Left cardiac atrium (tissue), 4 donors: ENCODE measurements at regions not wholly inside any gene's neighbourhood (a gene's known extent, or its start where the extent isn't known, plus 50 kb on each side); places are given as distances from the start of the nearest gene placed in this dataset.
"Not testable (repeated sequence)": the region's sequence is repeated elsewhere in the genome, so short reads cannot be mapped to it uniquely, and the experiment has no call there.

Source experiments
- ATAC-seq, 2 donors: fragments of 200-7000 bp; cut with Tn5 transposase; one replicate each; pipeline ENCODE4 v1.9.1; 2020; ENCODE audit warnings: mild to moderate bottlenecking in 2 of 2, moderate library complexity in 2 of 2
- DNase-seq: peaks from one replicate; pipeline ENCODE4 v3.0.0-alpha.2; 2020
- intact Hi-C, 2 donors: fragments of 100-400 bp; cut with DNase I; formaldehyde crosslinking; loops; one replicate each; pipeline versions ENCODE4 v1.14.1 to v1.15.1; 2022 to 2023
- donor health status: DM: no; HTN: yes; CAD: no.
- donor health status: DM: no; HTN: yes; CAD: no; lungs with severe emphysema.
- donor health status: DM: yes; HTN: yes; CAD: no.
- donor health status: Dilated cardiomyopathy.

- DNase-seq, intact Hi-C loops: not testable (repeated sequence)
- peak; percentile 74 to 78 for ATAC-seq
Measured at GRCh38 chr1:149841597-149842238, 57.6 kb upstream of the BOLA1 start.

GRCh38 chr1:149842458-149843064, 56.8 kb upstream of the BOLA1 start:
- ATAC-seq: peak; percentile 88 to 90
- intact Hi-C loops, DNase-seq: not testable (repeated sequence)

GRCh38 chr1:149843431-149844041, 55.8 kb upstream of the BOLA1 start:
- ATAC-seq (no peak), DNase-seq (no peak)
- intact Hi-C loops: no loop called here

- intact Hi-C loops: no loop called here
- ATAC-seq: no peak
Measured at GRCh38 chr1:149844101-149844500, 55.3 kb upstream of the BOLA1 start.

GRCh38 chr1:149844650-149845255, 54.6 kb upstream of the BOLA1 start:
- intact Hi-C loops: no loop called here
- DNase-seq (no peak), ATAC-seq (no peak)

More at GRCh38 chr1:149844101-149844500, 55.3 kb upstream of the BOLA1 start:
- DNase-seq: no peak

GRCh38 chr1:149845416-149845815, 54.0 kb upstream of the BOLA1 start:
- intact Hi-C loops: no loop called here
- no peak for DNase-seq
- ATAC-seq: no peak

- no peak for DNase-seq
- intact Hi-C loops: no loop called here
- no peak for ATAC-seq
Measured at GRCh38 chr1:149846042-149846441, 53.3 kb upstream of the BOLA1 start.

GRCh38 chr1:149846593-149847466, 52.5 kb upstream of the BOLA1 start:
- no peak for DNase-seq
- no peak for ATAC-seq
- intact Hi-C loops: no loop called here

- DNase-seq: no peak
- ATAC-seq: no peak
- intact Hi-C loops: no loop called here
Measured at GRCh38 chr1:149848340-149849110, 50.8 kb upstream of the BOLA1 start.

GRCh38 chr1:149849111-149849946, 50.0 kb upstream of the BOLA1 start:
- intact Hi-C loops: no loop called here
- no peak for ATAC-seq
- DNase-seq: no peak
